Stimulated activated CD8-positive, alpha-beta memory T cell treated with anti-CD3 and anti-CD28 coated beads, Interleukin-7, amount 100 ng/mL, for 24 hours (primary cell): ENCODE measurements at regions not wholly inside any gene's neighbourhood (a gene's known extent, or its start where the extent isn't known, plus 50 kb on each side); places are given as distances from the start of the nearest gene placed in this dataset.
"Not testable (repeated sequence)": the region's sequence is repeated elsewhere in the genome, so short reads cannot be mapped to it uniquely, and the experiment has no call there.

Source experiments
- DNase-seq: peaks from one replicate; pipeline ENCODE4 v3.0.0-alpha.2; 2020; ENCODE audit warnings: low read depth

- DNase-seq: no peak
These were observed 491.1 kb downstream of the UTRN start for GRCh38 chr6:144776031-144776819.

- DNase-seq: no peak
These were observed 492.1 kb downstream of the UTRN start for GRCh38 chr6:144777249-144777648.

- no peak for DNase-seq
These were observed 492.9 kb downstream of the UTRN start for GRCh38 chr6:144778056-144778455.

GRCh38 chr6:144778773-144779492 is 493.8 kb downstream of the UTRN start:
- no peak for DNase-seq

- DNase-seq: no peak
These were observed 496.7 kb downstream of the UTRN start for GRCh38 chr6:144781836-144782235.

GRCh38 chr6:144782634-144783033 is 497.5 kb downstream of the UTRN start:
- DNase-seq: no peak

GRCh38 chr6:144785056-144785455 is 499.9 kb downstream of the UTRN start:
- no peak for DNase-seq

GRCh38 chr6:144786825-144787224 is 501.7 kb downstream of the UTRN start:
- no peak for DNase-seq

- no peak for DNase-seq
These were observed 508.6 kb downstream of the UTRN start for GRCh38 chr6:144793744-144794143.

GRCh38 chr6:144795022-144795421 is 509.9 kb downstream of the UTRN start:
- DNase-seq: not testable (repeated sequence)

GRCh38 chr6:144796070-144796469 is 510.9 kb downstream of the UTRN start:
- DNase-seq: no peak

- DNase-seq: no peak
These were observed 512.9 kb downstream of the UTRN start for GRCh38 chr6:144797881-144798589.

GRCh38 chr6:144804246-144804790 is 519.2 kb downstream of the UTRN start:
- DNase-seq: no peak

GRCh38 chr6:144805049-144805448 is 519.9 kb downstream of the UTRN start:
- DNase-seq: no peak

- DNase-seq: no peak
These were observed 521.1 kb downstream of the UTRN start for GRCh38 chr6:144806222-144806621.

- DNase-seq: no peak
These were observed 524.0 kb downstream of the UTRN start for GRCh38 chr6:144809120-144809519.

- no peak for DNase-seq
These were observed 524.8 kb downstream of the UTRN start for GRCh38 chr6:144809969-144810368.

GRCh38 chr6:144811140-144811539 is 526.0 kb downstream of the UTRN start:
- DNase-seq: no peak

- no peak for DNase-seq
These were observed 531.8 kb downstream of the UTRN start for GRCh38 chr6:144816936-144817335.

- DNase-seq: no peak
These were observed 535.1 kb downstream of the UTRN start for GRCh38 chr6:144820270-144820669.

GRCh38 chr6:144823131-144823530 is 538.0 kb downstream of the UTRN start:
- DNase-seq: no peak

- DNase-seq: no peak
These were observed 538.9 kb downstream of the UTRN start for GRCh38 chr6:144824018-144824417.
